ENCODE measurements at regions not wholly inside any gene's neighbourhood (a gene's known extent, or its start where the extent isn't known, plus 50 kb on each side); places are given as distances from the start of the nearest gene placed in this dataset.

DNA sequence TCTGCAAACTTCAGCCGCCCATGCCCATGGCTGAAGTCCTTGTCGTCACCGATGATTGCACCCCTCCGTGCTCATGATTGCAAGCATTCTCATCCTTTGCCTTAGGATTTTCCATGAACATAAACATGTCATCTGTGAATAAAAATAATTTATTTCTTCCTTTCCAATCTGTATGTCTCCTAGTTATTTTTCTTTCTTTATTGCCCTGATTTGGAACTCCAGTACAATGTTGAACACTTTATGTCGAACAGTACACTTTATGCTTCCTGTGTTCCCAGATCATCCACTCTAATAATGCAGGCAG, 170.9 kb upstream of the SYT6 start:
- no peak overlapping the region for H3K4me3 ChIP-seq (ENCODE audit: low read depth, low read length)
- TF ChIP-seq, protein P1, sequence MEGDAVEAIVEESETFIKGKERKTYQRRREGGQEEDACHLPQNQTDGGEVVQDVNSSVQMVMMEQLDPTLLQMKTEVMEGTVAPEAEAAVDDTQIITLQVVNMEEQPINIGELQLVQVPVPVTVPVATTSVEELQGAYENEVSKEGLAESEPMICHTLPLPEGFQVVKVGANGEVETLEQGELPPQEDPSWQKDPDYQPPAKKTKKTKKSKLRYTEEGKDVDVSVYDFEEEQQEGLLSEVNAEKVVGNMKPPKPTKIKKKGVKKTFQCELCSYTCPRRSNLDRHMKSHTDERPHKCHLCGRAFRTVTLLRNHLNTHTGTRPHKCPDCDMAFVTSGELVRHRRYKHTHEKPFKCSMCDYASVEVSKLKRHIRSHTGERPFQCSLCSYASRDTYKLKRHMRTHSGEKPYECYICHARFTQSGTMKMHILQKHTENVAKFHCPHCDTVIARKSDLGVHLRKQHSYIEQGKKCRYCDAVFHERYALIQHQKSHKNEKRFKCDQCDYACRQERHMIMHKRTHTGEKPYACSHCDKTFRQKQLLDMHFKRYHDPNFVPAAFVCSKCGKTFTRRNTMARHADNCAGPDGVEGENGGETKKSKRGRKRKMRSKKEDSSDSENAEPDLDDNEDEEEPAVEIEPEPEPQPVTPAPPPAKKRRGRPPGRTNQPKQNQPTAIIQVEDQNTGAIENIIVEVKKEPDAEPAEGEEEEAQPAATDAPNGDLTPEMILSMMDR (IDR thresholded peaks at IDR 0.05; ENCODE audit: control insufficient read depth, extremely low read depth, insufficient read depth), result no peak
- DNase-seq (ENCODE audit: low read depth), result no peak

DNA sequence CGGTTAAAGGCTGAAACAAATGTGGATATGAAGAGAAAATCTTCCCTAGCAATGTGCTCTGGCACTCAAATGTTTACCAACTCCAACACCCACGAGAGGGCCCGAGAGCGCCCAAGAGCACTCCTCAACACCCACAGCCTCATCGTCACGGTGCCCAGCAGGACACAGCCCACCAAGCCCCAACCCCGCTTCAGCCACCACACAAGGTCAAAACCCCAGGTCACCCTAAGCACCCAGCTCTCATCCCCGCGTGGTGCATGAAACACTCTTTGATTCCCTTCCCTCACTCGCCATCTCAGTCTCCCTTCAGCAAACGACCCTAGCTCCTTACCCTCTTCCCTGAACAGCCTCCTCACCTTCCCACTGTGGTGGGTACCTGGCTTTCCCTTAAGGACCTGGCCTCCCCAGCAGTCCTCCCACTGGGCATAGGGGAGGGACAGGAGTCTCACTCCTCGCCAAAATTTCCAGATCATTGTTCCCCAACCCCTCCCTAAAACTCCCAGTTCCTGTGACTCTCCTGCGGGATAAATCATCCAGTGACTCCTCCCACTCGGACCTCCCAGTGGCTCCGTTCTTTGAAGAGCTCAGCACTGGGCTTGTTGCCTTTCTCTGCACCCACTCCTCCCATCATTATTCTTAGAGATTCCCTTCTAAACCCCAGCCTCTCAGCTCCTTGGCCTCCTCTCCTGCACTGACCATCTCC, 170.4 kb upstream of the SYT6 start:
- DNase-seq (ENCODE audit: low read depth), result no peak
- H3K4me3 ChIP-seq (ENCODE audit: low read depth, low read length), result no peak overlapping the region
- TF ChIP-seq, protein P1 (IDR thresholded peaks at IDR 0.05; ENCODE audit: control insufficient read depth, extremely low read depth, insufficient read depth), result no peak

DNA sequence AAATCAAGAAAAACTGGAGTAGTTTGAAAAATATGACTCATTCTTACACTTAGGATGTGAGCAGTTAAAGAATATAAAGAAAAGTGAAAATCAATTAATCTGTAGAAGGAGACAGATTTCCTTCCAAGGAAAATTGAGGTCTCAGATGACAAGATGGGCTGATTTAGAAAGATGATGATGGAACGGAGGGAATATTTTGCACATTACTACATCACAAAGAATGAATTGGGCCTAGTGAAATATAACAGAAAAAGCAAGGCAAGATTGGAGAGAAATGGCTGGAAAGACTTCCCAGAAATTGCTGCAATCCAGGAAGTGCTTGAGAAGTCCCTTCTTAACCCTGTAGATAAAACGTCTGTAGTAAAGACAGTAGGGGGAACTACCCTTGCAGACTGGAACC, 169.1 kb upstream of the SYT6 start:
- no peak overlapping the region for H3K4me3 ChIP-seq (ENCODE audit: low read depth, low read length)
- no peak for DNase-seq (ENCODE audit: low read depth)
- TF ChIP-seq, protein P1 (IDR thresholded peaks at IDR 0.05; ENCODE audit: control insufficient read depth, extremely low read depth, insufficient read depth), result no peak

DNA sequence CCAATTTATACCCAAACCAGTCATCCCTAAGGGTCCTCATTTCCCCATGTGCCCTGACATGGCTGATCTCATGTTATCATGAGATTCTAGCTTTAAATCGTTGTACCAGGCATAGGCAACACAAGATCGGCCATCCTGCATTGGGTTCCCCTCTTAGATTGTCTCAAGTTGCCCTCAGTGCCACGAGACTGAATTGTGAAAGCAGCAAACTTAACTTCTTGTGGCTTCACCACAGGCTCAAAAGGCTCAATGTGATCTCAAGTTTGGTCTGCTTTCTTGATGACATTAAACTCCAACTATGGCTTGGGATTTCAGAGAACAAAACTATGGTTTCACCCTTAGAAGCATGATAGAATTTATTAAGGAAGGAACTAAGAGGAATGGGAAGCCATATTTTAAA, 168.5 kb upstream of the SYT6 start:
- TF ChIP-seq, protein P1 (IDR thresholded peaks at IDR 0.05; ENCODE audit: control insufficient read depth, extremely low read depth, insufficient read depth), result no peak
- DNase-seq (ENCODE audit: low read depth), result no peak
- H3K4me3 ChIP-seq (ENCODE audit: low read depth, low read length), result no peak overlapping the region

DNA sequence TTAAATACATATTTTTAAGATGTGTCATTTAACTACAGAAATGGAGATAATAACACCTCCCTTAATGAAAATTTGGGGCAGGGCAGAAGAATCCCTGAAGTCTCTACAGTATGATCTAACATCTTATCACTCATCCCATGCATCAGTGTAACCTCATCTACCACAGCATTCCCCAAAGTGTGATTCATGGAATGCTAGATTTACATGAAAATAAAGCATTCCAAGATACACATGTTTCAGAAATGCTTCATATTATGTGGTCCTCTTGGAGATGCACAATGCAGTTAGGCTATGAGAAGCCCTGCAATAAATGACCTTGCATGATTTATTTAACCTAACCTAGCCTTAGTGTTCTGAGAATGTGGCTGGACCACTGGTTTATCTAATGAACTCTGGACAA, 166.9 kb upstream of the SYT6 start:
- TF ChIP-seq, protein P1 (IDR thresholded peaks at IDR 0.05; ENCODE audit: control insufficient read depth, extremely low read depth, insufficient read depth), result no peak
- no peak overlapping the region for H3K4me3 ChIP-seq (ENCODE audit: low read depth, low read length)
- no peak for DNase-seq (ENCODE audit: low read depth)

DNA sequence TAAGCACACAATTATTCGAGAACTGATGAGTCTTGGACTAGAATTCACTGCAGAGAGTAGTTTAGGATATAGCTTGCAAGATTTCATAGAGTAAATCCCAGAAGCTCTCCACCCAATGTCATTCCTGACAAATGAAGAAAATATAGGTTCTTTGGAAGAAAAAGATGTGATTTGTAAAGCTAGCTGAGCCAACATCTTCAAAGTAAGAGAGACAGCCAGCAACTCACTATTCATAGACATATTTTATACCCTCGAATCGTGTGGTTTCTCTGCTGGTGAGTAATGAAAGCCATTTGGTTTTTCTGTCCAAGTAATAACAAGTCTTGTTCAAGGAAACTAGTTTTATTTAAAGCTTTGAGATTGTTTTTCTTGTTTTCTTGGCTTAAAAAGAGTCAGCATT, 165.7 kb upstream of the SYT6 start:
- DNase-seq (ENCODE audit: low read depth), result no peak
- TF ChIP-seq, protein P1 (IDR thresholded peaks at IDR 0.05; ENCODE audit: control insufficient read depth, extremely low read depth, insufficient read depth), result no peak
- no peak overlapping the region for H3K4me3 ChIP-seq (ENCODE audit: low read depth, low read length)

DNA sequence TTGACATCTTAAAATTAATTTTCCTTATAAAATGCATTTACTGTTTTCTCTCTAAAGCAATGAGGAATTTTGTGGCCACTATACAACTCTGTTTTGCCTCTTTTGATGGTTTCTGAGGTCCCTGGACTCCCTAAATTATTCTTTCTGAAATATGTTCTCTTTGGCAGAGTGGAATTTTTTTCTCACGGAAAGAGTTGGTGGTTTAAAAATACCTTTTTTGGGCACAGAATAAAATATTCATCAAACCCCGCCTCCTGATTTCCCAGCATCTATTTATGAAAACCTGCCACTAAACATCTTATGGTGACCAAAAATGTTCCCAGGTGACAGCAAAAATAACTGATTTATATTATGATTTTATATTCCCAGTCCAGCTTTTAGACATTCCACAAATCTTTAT, 165.3 kb upstream of the SYT6 start:
- TF ChIP-seq, protein P1 (IDR thresholded peaks at IDR 0.05; ENCODE audit: control insufficient read depth, extremely low read depth, insufficient read depth), result no peak
- DNase-seq (ENCODE audit: low read depth), result no peak
- no peak overlapping the region for H3K4me3 ChIP-seq (ENCODE audit: low read depth, low read length)
